Peyer's patch (tissue), 4 donors: ENCODE measurements at regions not wholly inside any gene's neighbourhood (a gene's known extent, or its start where the extent isn't known, plus 50 kb on each side); places are given as distances from the start of the nearest gene placed in this dataset.

Source experiments
- DNase-seq, 3 donors: peaks; one replicate each; pipeline ENCODE4 v3.0.0-alpha.2; 2017 to 2019
- H3K27ac ChIP-seq, 4 donors: fragments of 200-600 bp; sonication (generic); one replicate each; pipeline ENCODE4 v1.5.1; 2016 to 2019
- H3K27me3 ChIP-seq, 2 donors: fragments of 200-600 bp; sonication (generic); one replicate each; pipeline ENCODE4 v1.5.1; 2019
- H3K36me3 ChIP-seq, 3 donors: fragments of 200-600 bp; sonication (generic); one replicate each; pipeline ENCODE4 v1.5.1; 2016 to 2019
- H3K4me1 ChIP-seq, 4 donors: fragments of 200-600 bp; sonication (generic); one replicate each; pipeline ENCODE4 v1.5.1; 2016 to 2019
- H3K4me3 ChIP-seq, 4 donors: fragments of 200-600 bp; sonication (generic); 1 replicate in 3 of 4; 2 replicates in 1 of 4; pipeline ENCODE4 v1.5.1; 2016 to 2019; ENCODE audit warnings: mild to moderate bottlenecking in 1 of 4
- H3K9me3 ChIP-seq, 4 donors: fragments of 200-600 bp; sonication (generic); one replicate each; pipeline ENCODE4 v1.5.1; 2016 to 2019; ENCODE audit warnings: mild to moderate bottlenecking in 1 of 4
- CTCF ChIP-seq, 6 experiments: fragments of 450-650 bp in 4 of 6; fragments of 200-600 bp in 2 of 6; sonication (generic) in 1 of 6; IDR thresholded peaks; one replicate each; pipeline ENCODE4 v1.5.1; 2017 to 2019; ENCODE audit warnings: antibody characterized with exemption in 6 of 6, mild to moderate bottlenecking in 3 of 6, moderate library complexity in 1 of 6
- POLR2A ChIP-seq, 2 donors: fragments of 450-650 bp; IDR thresholded peaks; one replicate each; pipeline ENCODE4 v1.5.1; 2017; ENCODE audit warnings: antibody characterized with exemption in 2 of 2, mild to moderate bottlenecking in 2 of 2, moderate library complexity in 2 of 2

GRCh38 chr1:168861421-168862004 is 132.5 kb upstream of the DPT start:
- Histone ChIP-seq H3K9me3 (peaks cover 0 to 10% (median 0%) of the 10 kb centered on the region in 4 donors), H3K27ac (no peak overlapping the region), H3K27me3 (no peaks in the 10 kb centered on the region), H3K36me3 (no peaks in the 10 kb centered on the region), H3K4me1 (peaks cover 0 to 7% (median 0%) of the 10 kb centered on the region in 4 donors), H3K4me3 (no peak overlapping the region)
- DNase-seq, result no peak
- TF ChIP-seq POLR2A (IDR thresholded peaks at IDR 0.05), result no peak
- no peak for TF ChIP-seq CTCF (IDR thresholded peaks at IDR 0.05)

- Histone ChIP-seq H3K36me3 (no peaks in the 10 kb centered on the region), H3K27me3 (no peaks in the 10 kb centered on the region), H3K27ac (no peak overlapping the region), H3K4me3 (no peak overlapping the region), H3K4me1 (peaks cover 0 to 7% (median 0%) of the 10 kb centered on the region in 4 donors), H3K9me3 (peaks cover 0 to 10% (median 0%) of the 10 kb centered on the region in 4 donors)
- DNase-seq, result no peak
- TF ChIP-seq POLR2A (IDR thresholded peaks at IDR 0.05), result no peak
- no peak for TF ChIP-seq CTCF (IDR thresholded peaks at IDR 0.05)
These were observed 134.8 kb upstream of the DPT start for GRCh38 chr1:168863772-168864171.

- Histone ChIP-seq H3K4me3 (no peak overlapping the region), H3K4me1 (peaks cover 0 to 7% (median 0%) of the 10 kb centered on the region in 4 donors), H3K27ac (no peak overlapping the region), H3K9me3 (peaks cover 0 to 10% (median 0%) of the 10 kb centered on the region in 4 donors), H3K36me3 (no peaks in the 10 kb centered on the region), H3K27me3 (no peaks in the 10 kb centered on the region)
- TF ChIP-seq POLR2A (IDR thresholded peaks at IDR 0.05), result no peak
- no peak for DNase-seq
These were observed 135.3 kb upstream of the DPT start for GRCh38 chr1:168864266-168864665.

GRCh38 chr1:168865850-168866620 is 137.0 kb upstream of the DPT start:
- Histone ChIP-seq H3K36me3 (no peaks in the 10 kb centered on the region), H3K4me3 (no peak overlapping the region), H3K27me3 (no peaks in the 10 kb centered on the region), H3K9me3 (peaks cover 0 to 10% (median 0%) of the 10 kb centered on the region in 4 donors), H3K4me1 (peaks cover 0 to 5% (median 0%) of the 10 kb centered on the region in 4 donors), H3K27ac (no peak overlapping the region)
- DNase-seq, result no peak
- TF ChIP-seq CTCF (IDR thresholded peaks at IDR 0.05), result no peak
- no peak for TF ChIP-seq POLR2A (IDR thresholded peaks at IDR 0.05)

GRCh38 chr1:168867941-168868634 is 139.1 kb upstream of the DPT start:
- Histone ChIP-seq H3K36me3 (no peaks in the 10 kb centered on the region), H3K27ac (no peak overlapping the region), H3K4me3 (no peak overlapping the region), H3K27me3 (no peaks in the 10 kb centered on the region), H3K4me1 (no peaks in the 10 kb centered on the region), H3K9me3 (peaks cover 0 to 10% (median 0%) of the 10 kb centered on the region in 4 donors)
- no peak for TF ChIP-seq POLR2A (IDR thresholded peaks at IDR 0.05)
- no peak for TF ChIP-seq CTCF (IDR thresholded peaks at IDR 0.05)
- DNase-seq, result no peak

GRCh38 chr1:168871531-168871930 is 142.5 kb upstream of the DPT start:
- Histone ChIP-seq H3K27me3 (no peaks in the 10 kb centered on the region), H3K4me1 (no peaks in the 10 kb centered on the region), H3K27ac (no peak overlapping the region), H3K36me3 (no peaks in the 10 kb centered on the region), H3K4me3 (no peak overlapping the region), H3K9me3 (peaks cover 0 to under 1% (median 0%) of the 10 kb centered on the region in 4 donors)
- no peak for DNase-seq
- TF ChIP-seq CTCF (IDR thresholded peaks at IDR 0.05), result no peak
- TF ChIP-seq POLR2A (IDR thresholded peaks at IDR 0.05), result no peak
